T-helper 2 cell treated with Interferon-gamma antibody and Interleukin-4, amounts not matched to agents 5 μg/mL and 100 μg/mL, for 36 hours (primary cell): ENCODE measurements at regions not wholly inside any gene's neighbourhood (a gene's known extent, or its start where the extent isn't known, plus 50 kb on each side); places are given as distances from the start of the nearest gene placed in this dataset.

ENCODE experiments used
- DNase-seq: peaks from one replicate; pipeline ENCODE4 v3.0.0; 2021; ENCODE audit warnings: low spot score
- H3K27ac Mint-ChIP-seq: one replicate; pipeline ENCODE4 v1.8.0; 2021; ENCODE audit warnings: mild to moderate bottlenecking, mixed read lengths
- H3K27me3 Mint-ChIP-seq: one replicate; pipeline ENCODE4 v1.8.0; 2021; ENCODE audit warnings: low read depth, mixed read lengths
- H3K36me3 Mint-ChIP-seq: one replicate; pipeline ENCODE4 v1.8.0; 2021; ENCODE audit warnings: low read depth, mixed read lengths
- H3K4me1 Mint-ChIP-seq: one replicate; pipeline ENCODE4 v1.8.0; 2021; ENCODE audit warnings: low read depth, mixed read lengths
- H3K4me3 Mint-ChIP-seq: one replicate; pipeline ENCODE4 v1.8.0; 2022; ENCODE audit warnings: mild to moderate bottlenecking, moderate library complexity, mixed read lengths
- H3K9me3 Mint-ChIP-seq: one replicate; pipeline ENCODE4 v1.8.0; 2021; ENCODE audit warnings: mixed read lengths

DNA sequence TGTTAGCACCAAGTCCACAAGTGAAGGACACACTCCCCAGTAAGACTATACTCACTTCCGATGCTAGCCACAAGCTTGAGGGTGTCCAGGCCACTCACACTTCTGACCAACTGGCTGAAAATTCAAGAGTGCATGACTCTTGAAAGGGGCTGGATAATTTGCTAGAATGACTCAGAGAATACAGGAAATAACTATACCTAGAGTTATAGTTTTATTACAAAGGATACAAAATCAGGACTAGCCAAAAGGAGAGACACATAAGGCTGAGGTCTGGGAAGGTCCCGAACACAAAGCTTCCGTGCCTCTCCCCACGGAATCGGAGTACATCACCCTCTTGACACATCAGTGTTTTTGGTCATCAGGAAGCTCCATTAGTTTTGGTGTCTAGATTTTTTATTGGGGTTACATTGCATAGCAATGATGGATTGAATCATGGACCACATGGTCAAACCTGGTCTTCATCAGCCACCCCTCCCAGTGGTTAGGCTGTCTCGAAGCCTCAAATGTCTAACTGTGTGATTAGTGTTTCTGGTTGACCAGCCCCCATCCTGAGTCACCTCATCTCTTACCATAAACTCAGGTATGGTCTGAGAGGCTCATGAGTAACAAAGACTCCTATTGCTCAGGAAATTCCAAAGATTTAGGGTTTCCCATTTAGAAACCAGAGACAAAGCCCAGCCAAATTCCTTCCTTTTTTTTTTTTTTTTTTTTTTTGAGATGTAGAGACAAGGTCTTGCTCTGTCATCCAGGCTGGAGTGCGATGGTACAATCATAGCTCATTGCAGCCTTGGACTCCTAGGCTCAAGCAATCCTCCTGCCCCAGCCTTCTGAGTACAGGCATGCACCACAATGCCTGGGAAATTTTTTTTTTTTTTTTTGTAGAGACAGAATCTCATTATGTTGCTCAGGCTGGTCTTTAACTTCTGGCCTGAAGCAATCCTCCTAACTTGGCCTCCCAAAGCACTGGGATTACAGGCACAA, 472.0 kb upstream of the TBX3 start:
- Mint-ChIP-seq H3K27ac (no peak overlapping the region), H3K4me1 (no peaks in the 10 kb centered on the region), H3K9me3 (peaks cover 17% of the 10 kb centered on the region), H3K36me3 (no peaks in the 10 kb centered on the region), H3K4me3 (no peak overlapping the region), H3K27me3 (no peaks in the 10 kb centered on the region)
- DNase-seq = no peak

- Mint-ChIP-seq H3K27ac (no peak overlapping the region), H3K9me3 (peaks cover 43% of the 10 kb centered on the region), H3K4me3 (no peak overlapping the region)
These were observed 465.9 kb upstream of the TBX3 start for GRCh38 chr12:115149685-115150378.

GRCh38 chr12:115149279-115149678, 465.3 kb upstream of the TBX3 start:
- Mint-ChIP-seq H3K27ac (no peak overlapping the region), H3K27me3 (no peaks in the 10 kb centered on the region), H3K4me3 (no peak overlapping the region), H3K4me1 (no peaks in the 10 kb centered on the region), H3K9me3 (peaks cover 41% of the 10 kb centered on the region), H3K36me3 (no peaks in the 10 kb centered on the region)
- DNase-seq = no peak

More at GRCh38 chr12:115149685-115150378, 465.9 kb upstream of the TBX3 start:
- Mint-ChIP-seq H3K4me1 (no peaks in the 10 kb centered on the region), H3K36me3 (no peaks in the 10 kb centered on the region), H3K27me3 (no peaks in the 10 kb centered on the region)
- no peak for DNase-seq

GRCh38 chr12:115147916-115148315, 463.9 kb upstream of the TBX3 start:
- peaks cover 33% of the 10 kb centered on the region for H3K9me3 Mint-ChIP-seq
- no peak overlapping the region for H3K4me3 Mint-ChIP-seq
- H3K27me3 Mint-ChIP-seq = no peaks in the 10 kb centered on the region
- no peak overlapping the region for H3K27ac Mint-ChIP-seq
- H3K4me1 Mint-ChIP-seq = no peaks in the 10 kb centered on the region
- H3K36me3 Mint-ChIP-seq = no peaks in the 10 kb centered on the region
- no peak for DNase-seq

DNA sequence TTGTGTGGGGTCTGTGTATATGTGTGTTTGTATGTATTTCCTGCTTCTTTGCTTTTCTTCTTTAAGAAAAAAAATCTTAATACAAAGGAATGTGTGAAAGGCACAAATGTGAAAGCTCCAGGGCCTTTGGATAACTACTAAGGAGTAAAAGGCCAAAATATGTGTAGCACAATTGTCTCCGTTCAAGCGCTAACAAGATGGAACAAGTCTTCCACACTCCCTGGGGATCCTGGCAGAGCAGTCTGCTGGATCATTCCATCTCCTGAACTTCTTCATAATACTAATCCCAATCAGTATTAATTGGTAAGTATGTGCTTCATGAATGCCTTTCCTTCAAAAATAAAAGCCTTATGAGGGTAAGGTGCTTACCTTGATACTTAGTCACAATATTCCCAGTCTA, 462.5 kb upstream of the TBX3 start:
- no peak overlapping the region for H3K27ac Mint-ChIP-seq
- H3K4me1 Mint-ChIP-seq = no peaks in the 10 kb centered on the region
- no peak overlapping the region for H3K4me3 Mint-ChIP-seq
- no peaks in the 10 kb centered on the region for H3K36me3 Mint-ChIP-seq
- H3K27me3 Mint-ChIP-seq = no peaks in the 10 kb centered on the region
- no peak for DNase-seq
- H3K9me3 Mint-ChIP-seq = peaks cover 29% of the 10 kb centered on the region

- no peaks in the 10 kb centered on the region for H3K27me3 Mint-ChIP-seq
- no peaks in the 10 kb centered on the region for H3K36me3 Mint-ChIP-seq
- no peaks in the 10 kb centered on the region for H3K4me1 Mint-ChIP-seq
- no peak overlapping the region for H3K27ac Mint-ChIP-seq
- DNase-seq = no peak
- H3K4me3 Mint-ChIP-seq = no peak overlapping the region
- peaks cover 21% of the 10 kb centered on the region for H3K9me3 Mint-ChIP-seq
These were observed 460.4 kb upstream of the TBX3 start for GRCh38 chr12:115144425-115144824.

DNA sequence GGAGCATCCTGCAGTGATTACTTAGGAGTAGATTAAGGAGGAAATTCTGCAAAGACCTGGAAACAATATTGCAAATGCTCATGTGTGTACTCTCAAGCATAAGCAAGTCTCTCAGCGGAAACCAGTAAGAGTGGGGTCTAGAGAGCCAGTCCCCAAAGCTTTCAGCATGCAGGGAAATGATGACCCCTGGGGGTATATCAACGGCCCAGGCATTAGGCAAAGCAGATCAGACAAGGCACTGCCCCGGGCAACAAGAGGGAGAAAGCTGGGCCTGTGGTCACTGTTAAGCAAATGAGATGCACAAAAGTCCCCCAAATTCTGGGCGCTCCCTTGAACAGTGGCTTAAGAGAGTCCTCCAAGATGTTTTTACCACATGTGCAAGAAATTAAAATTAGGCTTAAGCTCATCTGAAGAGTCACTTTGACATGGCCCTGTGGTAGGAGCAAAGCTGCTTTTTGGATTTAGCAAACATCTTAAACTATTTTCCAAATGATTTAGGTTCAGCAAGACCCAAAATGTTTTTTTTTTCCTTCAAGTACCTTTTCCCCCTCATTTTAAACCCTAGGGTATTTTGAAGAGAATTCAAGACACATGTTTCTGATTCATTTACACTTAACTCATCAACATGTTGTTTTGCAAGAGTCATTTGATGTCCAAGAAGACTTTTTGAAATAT, 457.1 kb upstream of the TBX3 start:
- no peaks in the 10 kb centered on the region for H3K27me3 Mint-ChIP-seq

GRCh38 chr12:115137812-115138521, 454.0 kb upstream of the TBX3 start:
- Mint-ChIP-seq H3K9me3 (peaks cover 6% of the 10 kb centered on the region), H3K36me3 (no peaks in the 10 kb centered on the region), H3K4me3 (no peak overlapping the region), H3K27ac (no peak overlapping the region), H3K27me3 (no peaks in the 10 kb centered on the region), H3K4me1 (no peaks in the 10 kb centered on the region)
- no peak for DNase-seq

More for the DNA sequence above, 457.1 kb upstream of the TBX3 start:
- no peak for DNase-seq
- H3K4me1 Mint-ChIP-seq = no peaks in the 10 kb centered on the region
- H3K27ac Mint-ChIP-seq = no peak overlapping the region
- H3K36me3 Mint-ChIP-seq = no peaks in the 10 kb centered on the region
- H3K9me3 Mint-ChIP-seq = peaks cover 5% of the 10 kb centered on the region
- H3K4me3 Mint-ChIP-seq = no peak overlapping the region

DNA sequence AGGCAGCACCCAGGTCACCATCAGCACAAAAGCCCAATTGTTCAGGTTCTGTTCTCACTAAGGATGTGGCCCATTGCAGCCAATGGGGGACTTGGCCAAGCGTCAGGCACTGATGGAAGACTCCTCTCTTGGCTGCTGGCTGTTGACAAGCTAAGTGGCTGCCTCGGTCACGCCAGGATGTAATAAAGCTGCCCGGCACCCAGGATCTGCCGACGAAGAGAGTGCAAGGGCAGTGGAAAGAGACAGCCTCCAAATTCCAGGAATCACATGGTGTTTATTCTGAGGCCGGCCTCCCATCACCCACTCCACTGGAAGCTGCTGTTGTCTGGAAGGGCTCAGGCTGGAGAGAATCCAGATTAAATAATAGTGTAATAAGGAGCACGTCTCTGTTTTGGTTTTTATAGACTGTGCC, 451.8 kb upstream of the TBX3 start:
- no peaks in the 10 kb centered on the region for H3K36me3 Mint-ChIP-seq
- no peak overlapping the region for H3K4me3 Mint-ChIP-seq
- H3K27ac Mint-ChIP-seq = no peak overlapping the region
- no peaks in the 10 kb centered on the region for H3K4me1 Mint-ChIP-seq
- DNase-seq = no peak
- H3K27me3 Mint-ChIP-seq = no peaks in the 10 kb centered on the region
- H3K9me3 Mint-ChIP-seq = peaks cover 6% of the 10 kb centered on the region

DNA sequence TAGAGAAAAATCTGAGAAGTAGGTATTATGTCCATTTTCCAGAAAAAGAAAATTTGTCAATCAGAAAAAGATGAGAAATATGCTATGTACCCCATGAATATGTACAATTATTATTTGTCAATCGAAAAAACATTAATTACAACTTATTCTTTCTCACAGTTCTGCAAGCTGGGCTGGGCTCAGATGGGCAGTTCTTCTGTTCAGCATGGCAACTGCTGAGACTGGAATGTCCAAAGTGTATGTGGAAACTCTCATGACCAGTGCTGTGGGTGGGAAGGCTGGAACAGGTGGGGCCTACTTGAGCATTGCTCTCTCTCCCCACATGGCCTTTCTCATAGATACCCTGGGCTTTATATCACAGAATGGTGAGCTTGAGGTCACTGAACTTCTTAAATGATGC, 450.3 kb upstream of the TBX3 start:
- H3K27ac Mint-ChIP-seq = no peak overlapping the region
- H3K4me3 Mint-ChIP-seq = no peak overlapping the region
- no peaks in the 10 kb centered on the region for H3K27me3 Mint-ChIP-seq
- no peaks in the 10 kb centered on the region for H3K36me3 Mint-ChIP-seq
- H3K4me1 Mint-ChIP-seq = no peaks in the 10 kb centered on the region
- no peak for DNase-seq
- peaks cover 6% of the 10 kb centered on the region for H3K9me3 Mint-ChIP-seq

DNA sequence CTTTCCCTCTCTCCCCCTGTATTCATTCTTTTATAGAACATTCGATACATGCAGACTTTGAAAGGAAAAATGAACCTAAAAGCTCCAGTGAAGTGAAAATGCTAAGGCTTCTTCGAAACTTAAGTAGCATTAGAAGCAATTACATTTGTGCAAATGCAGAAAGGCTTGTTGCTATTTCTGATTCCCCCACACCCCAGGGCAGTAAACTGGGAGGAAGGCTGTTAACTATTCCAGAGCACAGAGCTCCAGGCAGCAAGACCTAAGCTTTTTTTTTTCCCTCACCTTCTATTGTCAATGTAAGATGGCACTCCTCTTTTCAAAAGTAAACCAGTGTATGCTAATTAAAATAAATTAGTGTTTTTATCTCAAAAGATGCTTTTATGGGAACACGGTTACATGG, 448.9 kb upstream of the TBX3 start:
- Mint-ChIP-seq H3K4me3 (no peak overlapping the region), H3K9me3 (peaks cover 6% of the 10 kb centered on the region), H3K36me3 (no peaks in the 10 kb centered on the region), H3K27me3 (no peaks in the 10 kb centered on the region), H3K27ac (no peak overlapping the region), H3K4me1 (no peaks in the 10 kb centered on the region)
- DNase-seq = no peak

DNA sequence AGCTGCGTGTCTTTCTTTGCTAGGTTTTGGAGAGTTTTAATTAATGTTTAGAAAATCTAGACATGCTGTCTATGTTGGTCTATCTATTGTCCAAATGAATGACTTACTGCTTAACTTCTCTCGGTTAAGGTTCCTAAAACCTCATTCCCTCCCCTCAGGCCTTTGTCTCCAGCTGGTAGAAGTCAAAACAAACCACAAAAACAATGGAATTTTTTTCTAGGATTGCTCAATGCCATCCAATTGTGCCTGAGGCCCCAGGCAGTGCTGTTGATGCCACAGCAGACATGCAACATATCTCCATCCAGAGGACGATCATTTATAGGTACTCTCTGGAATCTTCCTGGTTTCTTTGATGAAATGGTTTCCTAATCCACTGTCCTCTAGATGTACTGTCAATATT, 448.2 kb upstream of the TBX3 start:
- Mint-ChIP-seq H3K36me3 (no peaks in the 10 kb centered on the region), H3K4me3 (no peak overlapping the region), H3K27me3 (no peaks in the 10 kb centered on the region), H3K4me1 (no peaks in the 10 kb centered on the region), H3K27ac (no peak overlapping the region), H3K9me3 (peaks cover 6% of the 10 kb centered on the region)
- no peak for DNase-seq

GRCh38 chr12:115129727-115130126, 445.8 kb upstream of the TBX3 start:
- no peaks in the 10 kb centered on the region for H3K36me3 Mint-ChIP-seq
- no peaks in the 10 kb centered on the region for H3K4me1 Mint-ChIP-seq
- no peak for DNase-seq
- H3K4me3 Mint-ChIP-seq = no peak overlapping the region
- H3K9me3 Mint-ChIP-seq = no peaks in the 10 kb centered on the region
- no peak overlapping the region for H3K27ac Mint-ChIP-seq
- H3K27me3 Mint-ChIP-seq = no peaks in the 10 kb centered on the region
